IPS DF 6.9 (cell line): ENCODE measurements at regions not wholly inside any gene's neighbourhood (a gene's known extent, or its start where the extent isn't known, plus 50 kb on each side); places are given as distances from the start of the nearest gene placed in this dataset.

Source experiments
- DNase-seq: peaks from one replicate; pipeline ENCODE4 v3.0.0-alpha.2; 2013; ENCODE audit warnings: low read depth, low spot score
- H3K27ac ChIP-seq: one replicate; pipeline ENCODE4 v1.5.1; 2013; ENCODE audit warnings: low read length, control low read depth
- H3K27me3 ChIP-seq: 2 replicates; pipeline ENCODE4 v1.6.1; 2013; ENCODE audit warnings: mild to moderate bottlenecking, low read length; ENCODE audit not compliant: control insufficient read depth, insufficient read depth
- H3K36me3 ChIP-seq: 2 replicates; pipeline ENCODE4 v1.6.1; 2013; ENCODE audit warnings: low read length; ENCODE audit not compliant: control insufficient read depth, insufficient read depth
- H3K4me1 ChIP-seq: 2 replicates; pipeline ENCODE4 v1.6.1; 2013; ENCODE audit warnings: low read length; ENCODE audit not compliant: control insufficient read depth, insufficient read depth
- H3K4me3 ChIP-seq: 2 replicates; pipeline ENCODE4 v1.5.1; 2013; ENCODE audit warnings: mild to moderate bottlenecking, low read length
- H3K9me3 ChIP-seq: 2 replicates; pipeline ENCODE4 v1.6.1; 2013; ENCODE audit warnings: low read length, inconsistent platforms; ENCODE audit not compliant: control insufficient read depth, insufficient read depth
- WGBS: extraction: QIAGEN DNeasy Blood & Tissue Kit; methylation state at CpG from one replicate; pipeline ENCODE4 v1.1.7; 2013; ENCODE audit warnings: mixed read lengths, missing lambda C conversion rate; ENCODE audit not compliant: insufficient read length, insufficient coverage; 5-methylcytosine and 5-hydroxymethylcytosine counted together

DNA sequence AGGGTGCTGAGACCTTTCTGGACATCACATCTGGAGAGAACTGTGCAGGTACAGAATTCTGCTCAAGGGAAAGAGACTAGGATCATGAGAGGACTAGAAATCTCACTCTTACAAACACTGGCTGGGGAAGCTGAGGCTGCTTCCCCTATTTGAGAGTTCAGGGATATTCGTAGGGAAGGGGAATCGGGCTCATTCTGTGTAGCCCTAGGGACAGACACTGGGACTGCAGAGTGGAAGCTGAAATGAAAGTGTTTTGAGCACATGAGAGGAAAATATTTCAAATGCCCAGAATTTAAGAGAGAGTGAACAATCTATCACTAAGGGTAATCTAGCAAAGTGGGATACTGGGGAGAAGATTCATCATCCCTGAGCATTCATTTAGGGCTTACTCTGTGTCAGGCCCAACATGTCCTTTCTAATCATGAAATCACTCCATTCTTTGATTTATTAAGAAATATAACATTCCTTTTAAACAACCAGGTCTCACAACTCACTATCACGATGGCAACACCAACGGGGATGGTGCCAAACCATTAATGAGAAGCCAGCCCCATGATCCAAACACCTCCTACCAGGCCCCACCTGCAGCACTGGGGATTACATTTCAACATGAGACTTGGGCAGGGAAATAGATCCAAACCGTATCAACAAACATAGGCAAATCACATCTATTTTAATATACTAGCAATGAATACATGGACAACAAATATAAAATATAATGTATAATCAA is 63.0 kb downstream of the CPN2 start:
- H3K4me1 ChIP-seq, result peaks cover 14% of the 10 kb centered on the region
- no peak overlapping the region for H3K4me3 ChIP-seq
- H3K36me3 ChIP-seq, result no peaks in the 10 kb centered on the region
- no peak for DNase-seq
- WGBS, result no CpG with 5 or more reads among the region's 5 CpGs
- H3K9me3 ChIP-seq, result no peaks in the 10 kb centered on the region
- no peaks in the 10 kb centered on the region for H3K27me3 ChIP-seq
- no peak overlapping the region for H3K27ac ChIP-seq
